AG09319 (cell line): ENCODE measurements at regions not wholly inside any gene's neighbourhood (a gene's known extent, or its start where the extent isn't known, plus 50 kb on each side); places are given as distances from the start of the nearest gene placed in this dataset.

Experiments
- DNase-seq: peaks from one replicate; pipeline ENCODE4 v3.0.0-alpha.2; 2010; ENCODE audit warnings: low read depth; ENCODE audit errors: extremely low read depth
- TF ChIP-seq, protein P1 (sequence below): IDR thresholded peaks from 2 replicates; pipeline ENCODE4 v1.5.1; 2011; ENCODE audit warnings: low read depth, mild to moderate bottlenecking, inconsistent platforms, low read length, moderate library complexity

DNA sequence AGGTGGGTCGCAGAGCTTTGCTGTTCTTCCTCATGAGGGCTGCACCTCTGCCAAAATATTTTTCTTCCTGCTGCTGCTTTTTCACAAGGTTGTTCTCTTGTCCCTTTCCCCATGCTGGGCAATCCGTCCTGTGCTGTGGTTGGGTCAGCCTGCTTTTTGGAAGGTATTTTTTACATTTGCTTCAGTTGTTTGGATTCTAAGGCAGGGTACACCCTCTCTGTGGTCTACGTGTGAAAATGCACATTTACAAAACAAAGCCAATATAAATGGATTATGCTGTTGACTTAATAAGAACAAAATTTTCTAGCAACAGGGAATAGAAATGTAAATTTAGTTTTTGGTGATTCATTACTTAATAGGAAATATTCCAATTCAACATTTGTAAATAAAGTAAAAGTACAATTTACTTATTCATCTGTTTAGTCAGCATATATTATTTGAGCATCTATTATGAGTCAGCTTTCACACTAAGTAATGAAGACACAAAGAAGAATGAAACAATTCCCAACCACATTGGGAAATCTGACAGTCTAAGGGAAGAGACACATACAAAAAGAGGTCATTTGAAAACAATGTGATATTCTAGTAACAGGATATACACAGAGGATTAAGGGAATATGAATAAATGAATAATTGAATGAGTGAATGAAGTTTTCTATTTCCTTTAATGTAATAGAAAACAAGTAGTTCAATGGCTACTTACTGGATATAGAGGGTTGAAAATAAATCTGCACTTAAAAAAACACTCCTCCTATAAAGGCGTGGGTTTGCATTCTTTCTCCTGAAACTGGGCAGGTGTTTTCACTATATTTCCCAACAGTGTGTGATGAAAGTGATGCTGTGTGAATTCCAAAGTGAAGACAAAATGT is 94.6 kb upstream of the PRICKLE1 start:
- TF ChIP-seq, protein P1, sequence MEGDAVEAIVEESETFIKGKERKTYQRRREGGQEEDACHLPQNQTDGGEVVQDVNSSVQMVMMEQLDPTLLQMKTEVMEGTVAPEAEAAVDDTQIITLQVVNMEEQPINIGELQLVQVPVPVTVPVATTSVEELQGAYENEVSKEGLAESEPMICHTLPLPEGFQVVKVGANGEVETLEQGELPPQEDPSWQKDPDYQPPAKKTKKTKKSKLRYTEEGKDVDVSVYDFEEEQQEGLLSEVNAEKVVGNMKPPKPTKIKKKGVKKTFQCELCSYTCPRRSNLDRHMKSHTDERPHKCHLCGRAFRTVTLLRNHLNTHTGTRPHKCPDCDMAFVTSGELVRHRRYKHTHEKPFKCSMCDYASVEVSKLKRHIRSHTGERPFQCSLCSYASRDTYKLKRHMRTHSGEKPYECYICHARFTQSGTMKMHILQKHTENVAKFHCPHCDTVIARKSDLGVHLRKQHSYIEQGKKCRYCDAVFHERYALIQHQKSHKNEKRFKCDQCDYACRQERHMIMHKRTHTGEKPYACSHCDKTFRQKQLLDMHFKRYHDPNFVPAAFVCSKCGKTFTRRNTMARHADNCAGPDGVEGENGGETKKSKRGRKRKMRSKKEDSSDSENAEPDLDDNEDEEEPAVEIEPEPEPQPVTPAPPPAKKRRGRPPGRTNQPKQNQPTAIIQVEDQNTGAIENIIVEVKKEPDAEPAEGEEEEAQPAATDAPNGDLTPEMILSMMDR = no peak
- DNase-seq = no peak

DNA sequence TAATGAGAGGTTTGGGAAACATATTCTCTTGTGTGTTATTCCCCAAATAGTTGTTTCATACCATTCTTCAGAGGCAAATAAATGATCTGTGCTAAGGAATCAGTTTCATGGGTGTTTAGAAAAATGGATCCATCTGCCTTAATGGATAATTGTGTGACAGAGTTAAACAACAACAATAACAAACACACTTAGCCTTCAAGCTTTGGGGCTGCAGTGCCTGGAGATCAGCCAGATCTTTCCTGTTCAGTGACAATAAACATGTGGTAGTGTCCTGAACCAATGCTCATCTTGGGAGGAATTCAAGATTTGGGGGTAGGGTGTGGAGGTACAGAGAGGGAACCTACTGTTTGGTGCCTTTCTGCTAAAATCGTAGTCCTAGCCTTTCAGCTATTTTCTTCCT is 93.7 kb upstream of the PRICKLE1 start:
- TF ChIP-seq, protein P1 = no peak
- no peak for DNase-seq

DNA sequence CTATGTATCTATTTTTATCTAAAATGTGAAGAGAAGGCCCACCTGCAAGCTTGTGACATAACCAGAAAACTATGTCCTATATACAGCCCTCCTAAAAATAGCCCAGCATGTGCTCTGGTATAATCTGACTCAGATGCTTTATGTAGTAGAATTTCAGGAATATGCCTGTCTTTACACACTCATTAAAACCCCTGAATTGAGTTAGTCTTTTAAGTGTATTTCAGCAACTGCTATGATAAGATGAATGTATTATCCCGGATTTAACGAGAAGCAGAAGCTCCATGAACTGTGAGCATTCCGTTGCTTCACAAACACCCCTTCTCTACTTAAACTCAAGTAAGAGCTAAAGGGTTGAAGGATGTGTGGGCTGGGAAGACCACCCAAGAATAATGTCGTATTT is 89.9 kb upstream of the PRICKLE1 start:
- TF ChIP-seq, protein P1 = no peak
- DNase-seq = no peak

DNA sequence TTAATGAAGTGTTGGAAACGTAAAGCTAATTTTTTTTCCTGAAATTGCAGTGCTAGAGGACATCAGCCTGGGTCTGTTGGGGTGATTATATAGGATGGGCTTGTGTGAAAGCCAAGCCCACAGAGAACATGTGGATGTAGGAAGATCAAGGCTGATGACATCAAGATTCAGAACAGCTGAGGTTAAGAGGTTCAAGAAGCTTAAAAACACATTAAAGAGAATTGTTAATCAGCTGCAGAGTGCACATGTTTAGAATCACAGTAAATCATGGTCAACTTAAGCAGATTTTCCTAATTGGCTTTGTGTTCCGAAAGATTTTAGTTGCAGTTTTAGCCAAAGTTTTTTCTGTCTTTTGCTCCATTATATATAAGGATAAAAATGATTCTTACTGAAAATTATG is 87.9 kb upstream of the PRICKLE1 start:
- TF ChIP-seq, protein P1 = no peak
- DNase-seq = no peak

DNA sequence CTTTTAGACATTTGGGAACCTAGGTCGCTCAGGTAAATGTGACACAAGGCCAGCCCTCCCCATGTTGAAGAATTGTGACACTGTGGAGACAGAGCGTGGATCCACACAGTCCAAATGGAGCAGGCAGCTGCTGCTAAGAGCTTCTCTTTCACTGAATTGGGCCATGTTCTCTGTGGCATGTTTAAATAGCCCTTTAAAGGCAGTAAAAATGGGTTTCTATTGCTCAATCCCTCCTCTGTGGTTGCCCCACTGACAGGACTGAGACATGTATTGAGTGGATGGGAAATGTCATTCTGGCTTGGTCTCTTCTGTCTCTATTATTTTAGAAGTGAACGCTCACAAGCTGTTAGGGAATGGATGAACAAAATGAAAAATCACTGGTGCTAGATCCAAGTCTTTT is 84.0 kb upstream of the PRICKLE1 start:
- TF ChIP-seq, protein P1 = no peak

DNA sequence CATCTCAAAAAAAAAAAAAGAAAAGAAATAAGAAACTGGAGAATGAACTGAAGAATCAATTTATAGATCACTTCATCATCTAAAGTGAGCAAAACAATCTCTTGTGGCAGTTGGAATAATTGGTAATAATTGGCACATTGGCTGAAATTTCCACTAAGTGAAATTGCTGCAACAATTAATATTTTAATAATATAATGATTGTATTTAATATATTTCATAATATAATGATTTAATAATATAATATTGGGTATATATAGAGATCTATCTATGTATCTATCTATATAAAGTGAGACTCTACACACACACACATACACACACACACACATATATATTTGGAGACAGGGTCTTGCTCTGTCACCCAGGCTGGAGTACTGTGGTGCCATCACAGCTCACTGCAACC is 81.2 kb upstream of the PRICKLE1 start:
- DNase-seq = no peak
- TF ChIP-seq, protein P1 = no peak

More for the DNA sequence above, 84.0 kb upstream of the PRICKLE1 start:
- DNase-seq = no peak

DNA sequence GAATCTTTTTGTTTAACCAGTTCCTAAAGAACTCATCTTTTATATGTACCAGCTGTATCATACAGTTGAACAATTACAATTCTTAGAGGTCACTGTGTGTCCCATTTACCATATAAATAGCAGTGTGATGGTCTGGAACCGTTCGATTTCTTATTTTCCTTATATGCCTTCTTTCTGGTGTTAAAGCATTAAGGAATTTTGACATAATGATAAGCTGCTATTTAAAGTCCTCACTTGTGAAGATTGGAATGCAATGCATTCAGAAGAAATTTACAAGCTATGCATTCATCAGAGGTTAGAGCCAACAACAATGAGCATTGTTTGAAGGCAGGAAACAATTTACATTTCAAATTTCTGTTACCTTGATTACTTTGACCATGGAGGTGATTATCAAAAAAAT is 80.0 kb upstream of the PRICKLE1 start:
- TF ChIP-seq, protein P1 = no peak
- no peak for DNase-seq
